ENCODE measurements at regions not wholly inside any gene's neighbourhood (a gene's known extent, or its start where the extent isn't known, plus 50 kb on each side); places are given as distances from the start of the nearest gene placed in this dataset.
"Not testable (repeated sequence)": the region's sequence is repeated elsewhere in the genome, so short reads cannot be mapped to it uniquely, and the experiment has no call there.

- DNase-seq (ENCODE audit: low spot score) = peak; percentile 24
Measured at GRCh38 chr2:146412625-146413024, 1432.2 kb upstream of the ACVR2A start.

GRCh38 chr2:146405402-146406309 lies 1439.2 kb upstream of the ACVR2A start:
- DNase-seq (ENCODE audit: low spot score) = not testable (repeated sequence)

DNA sequence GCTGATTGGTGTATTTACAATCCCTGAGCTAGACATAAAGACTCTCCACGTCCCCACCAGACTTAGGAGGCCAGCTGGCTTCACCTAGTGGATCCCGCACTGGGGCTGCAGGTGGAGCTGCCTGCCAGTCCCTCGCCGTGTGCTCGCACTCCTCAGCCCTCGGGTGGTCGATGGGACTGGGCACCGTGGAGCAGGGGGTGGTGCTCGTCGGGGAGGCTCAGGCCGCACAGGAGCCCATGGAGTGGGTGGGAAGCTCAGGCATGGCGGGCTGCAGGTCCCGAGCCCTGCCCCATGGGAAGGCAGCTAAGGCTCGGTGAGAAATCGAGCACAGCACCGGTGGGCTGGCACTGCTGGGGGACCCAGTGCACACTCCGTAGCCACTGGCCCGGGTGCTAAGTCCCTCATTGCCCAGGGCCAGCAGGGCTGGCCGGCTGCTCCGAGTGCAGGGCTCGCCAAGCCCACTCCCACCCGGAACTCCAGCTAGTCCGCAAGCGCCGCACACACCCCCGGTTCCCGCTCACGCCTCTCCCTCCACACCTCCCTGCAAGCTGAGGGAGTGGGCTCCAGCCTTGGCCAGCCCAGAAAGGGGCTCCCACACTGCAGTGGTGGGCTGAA lies 1441.2 kb upstream of the ACVR2A start:
- DNase-seq (ENCODE audit: low spot score) = not testable (repeated sequence)

GRCh38 chr2:146392631-146393030 lies 1452.2 kb upstream of the ACVR2A start:
- DNase-seq (ENCODE audit: low spot score) = no peak

GRCh38 chr2:146392186-146392585 lies 1452.6 kb upstream of the ACVR2A start:
- no peak for DNase-seq (ENCODE audit: low spot score)

DNA sequence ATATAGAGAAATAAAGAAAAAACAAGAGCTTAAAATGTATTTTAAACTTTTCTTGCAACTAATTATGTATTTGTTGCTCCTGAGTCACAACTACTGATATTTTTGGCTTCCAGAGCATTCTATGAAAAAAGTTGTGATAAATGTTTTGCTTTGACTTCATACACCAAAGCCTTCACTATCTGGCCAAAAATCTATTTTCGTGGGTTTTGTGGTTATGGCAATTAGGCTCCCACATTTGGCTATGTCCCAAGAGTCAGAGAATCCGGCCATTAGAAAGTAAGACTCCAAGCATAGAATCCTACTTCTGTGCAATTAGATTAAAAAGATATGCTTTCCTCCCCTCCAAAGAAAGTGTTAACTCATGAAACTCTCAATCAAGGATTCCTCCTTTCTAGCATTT lies 1456.1 kb upstream of the ACVR2A start:
- no peak for DNase-seq (ENCODE audit: low spot score)

DNA sequence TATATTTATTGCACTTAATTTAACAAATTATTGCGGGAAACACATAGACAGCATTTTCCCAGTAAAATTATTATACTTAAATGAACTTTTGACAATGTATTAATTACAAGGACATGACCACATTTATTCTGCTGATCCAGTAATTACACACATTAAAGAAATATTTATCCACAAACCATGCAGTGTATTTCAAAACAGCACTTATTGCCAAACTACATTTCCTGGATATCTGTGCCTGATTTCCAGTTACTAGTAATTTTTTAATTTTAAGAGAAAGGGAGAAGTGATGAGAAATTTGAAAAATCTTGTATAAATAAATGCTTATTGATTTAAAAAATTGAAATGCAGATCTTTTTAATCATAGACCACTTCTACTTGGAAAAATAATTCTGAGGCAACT lies 1458.7 kb upstream of the ACVR2A start:
- DNase-seq (ENCODE audit: low spot score) = no peak

GRCh38 chr2:146385031-146385430 lies 1459.8 kb upstream of the ACVR2A start:
- DNase-seq (ENCODE audit: low spot score) = no peak

DNA sequence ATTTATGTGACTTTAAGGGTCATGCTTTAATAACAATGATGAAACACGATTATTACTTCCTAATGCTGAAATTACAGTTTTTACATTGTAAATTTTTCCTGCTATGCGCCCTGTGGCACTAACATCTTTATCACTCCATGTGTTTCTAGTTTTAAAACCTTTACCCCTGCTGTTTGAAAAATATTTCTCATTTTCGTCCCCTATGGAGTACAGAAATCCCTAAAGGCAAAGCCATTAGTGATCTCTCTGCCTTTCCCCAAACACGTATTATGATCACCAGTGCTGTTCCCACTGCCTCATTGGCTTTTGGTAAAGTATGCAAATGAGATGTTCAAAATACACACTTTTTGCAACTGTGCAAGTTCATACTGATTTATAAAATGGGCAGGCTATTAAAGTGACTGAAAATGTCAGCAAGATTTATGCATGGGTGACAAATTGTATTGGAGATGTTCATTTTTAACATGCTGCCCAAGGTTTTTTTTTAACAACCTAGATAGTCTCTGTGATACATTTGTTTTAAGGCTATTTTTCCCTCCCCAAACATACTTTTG lies 1468.2 kb upstream of the ACVR2A start:
- DNase-seq (ENCODE audit: low spot score) = no peak

DNA sequence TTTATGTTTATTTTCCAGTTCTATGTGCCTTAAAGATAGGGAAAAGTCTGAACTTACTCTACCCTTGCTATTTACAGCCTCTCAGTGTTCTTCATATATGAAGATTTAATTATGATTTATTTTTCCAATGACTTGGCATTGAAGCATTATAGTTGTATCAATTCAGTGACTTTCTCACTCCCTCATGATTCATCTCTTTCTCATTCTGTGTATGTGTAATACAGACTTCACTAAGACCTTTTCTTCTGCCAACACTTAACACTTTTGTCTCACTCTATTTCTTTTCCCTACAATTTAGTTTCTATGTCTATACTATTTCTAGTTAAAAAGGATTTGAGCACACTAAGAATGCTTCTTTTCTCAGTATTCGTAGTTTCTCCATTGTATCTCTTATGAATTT lies 1470.3 kb upstream of the ACVR2A start:
- DNase-seq (ENCODE audit: low spot score) = no peak

- DNase-seq (ENCODE audit: low spot score) = not testable (repeated sequence)
Measured at GRCh38 chr2:146371364-146371763, 1473.5 kb upstream of the ACVR2A start.

DNA sequence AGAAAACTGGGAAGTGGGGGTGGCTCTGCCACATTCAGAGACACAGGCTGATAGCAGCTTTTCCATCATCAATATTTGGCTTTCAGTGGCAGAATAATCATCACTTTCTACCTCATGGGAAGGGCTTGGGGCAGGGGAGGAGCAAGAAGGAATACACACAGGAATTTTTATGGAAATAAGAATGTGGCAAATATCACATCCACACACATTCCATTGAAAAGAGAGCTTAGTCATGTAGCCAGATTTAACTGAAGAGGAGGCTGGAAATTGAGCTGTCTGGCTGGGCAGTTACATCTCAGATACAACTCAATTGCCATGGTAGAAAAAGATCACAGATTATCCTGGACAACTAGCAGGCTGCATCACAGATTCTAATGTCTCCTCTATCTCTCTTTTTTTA lies 1474.0 kb upstream of the ACVR2A start:
- DNase-seq (ENCODE audit: low spot score) = no peak

- no peak for DNase-seq (ENCODE audit: low spot score)
Measured at GRCh38 chr2:146366276-146366675, 1478.6 kb upstream of the ACVR2A start.

- no peak for DNase-seq (ENCODE audit: low spot score)
Measured at GRCh38 chr2:146365041-146365440, 1479.8 kb upstream of the ACVR2A start.

DNA sequence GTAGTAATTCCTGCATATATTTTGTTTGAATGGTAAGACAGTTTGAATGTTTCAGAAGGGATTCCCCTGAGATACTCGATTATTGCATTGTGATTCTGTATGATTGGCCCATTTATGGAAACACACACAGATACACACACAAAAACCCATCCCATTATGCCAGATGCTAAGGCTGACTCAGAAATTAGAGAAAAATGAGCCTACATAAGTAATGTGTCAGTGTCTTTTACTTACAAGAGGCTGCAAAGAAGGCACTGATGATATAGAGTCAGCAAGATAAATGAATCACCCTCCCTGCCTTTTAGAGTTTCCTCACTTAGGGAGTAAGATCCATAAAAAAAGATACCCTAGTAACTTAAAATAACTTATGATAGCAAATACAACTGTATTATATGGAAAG lies 1481.1 kb upstream of the ACVR2A start:
- DNase-seq (ENCODE audit: low spot score) = no peak

DNA sequence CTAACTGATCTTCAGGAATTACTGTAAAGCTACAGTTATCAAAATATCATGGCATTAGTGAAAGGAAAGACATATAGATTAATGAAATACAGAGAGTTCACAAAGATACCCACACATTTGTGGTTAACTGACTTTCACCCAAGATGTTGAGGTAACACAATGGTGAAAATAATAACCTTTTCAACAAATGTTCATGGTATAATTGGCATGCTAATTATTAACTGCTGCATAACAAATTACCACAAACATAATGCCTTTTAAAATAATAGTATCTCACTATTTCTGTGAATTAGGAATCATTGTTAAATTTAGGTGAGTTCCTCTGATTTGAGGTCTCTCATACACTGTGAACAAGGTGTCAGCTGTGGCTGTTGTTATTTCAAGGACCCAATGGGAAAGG lies 1493.1 kb upstream of the ACVR2A start:
- no peak for DNase-seq (ENCODE audit: low spot score)

- DNase-seq (ENCODE audit: low spot score) = no peak
Measured at GRCh38 chr2:146349334-146349733, 1495.5 kb upstream of the ACVR2A start.

DNA sequence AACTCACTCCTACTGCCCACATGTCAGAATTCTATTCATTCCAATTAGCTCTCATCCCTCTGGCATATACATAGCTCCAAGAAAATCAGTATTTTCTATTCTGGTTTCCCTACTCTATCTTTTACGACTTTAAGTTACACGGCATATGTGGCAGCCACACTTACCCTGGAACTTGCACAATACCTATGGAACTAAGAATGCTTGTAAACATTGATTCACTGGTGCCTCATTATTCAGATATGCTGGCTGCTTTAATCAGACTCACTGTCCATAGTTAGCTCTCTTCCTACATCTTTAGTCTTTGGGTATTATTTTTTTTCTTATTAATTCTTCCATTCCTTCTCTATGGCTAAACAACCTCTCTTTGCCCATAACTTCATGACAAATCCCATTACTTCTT lies 1519.9 kb upstream of the ACVR2A start:
- no peak for DNase-seq (ENCODE audit: low spot score)

DNA sequence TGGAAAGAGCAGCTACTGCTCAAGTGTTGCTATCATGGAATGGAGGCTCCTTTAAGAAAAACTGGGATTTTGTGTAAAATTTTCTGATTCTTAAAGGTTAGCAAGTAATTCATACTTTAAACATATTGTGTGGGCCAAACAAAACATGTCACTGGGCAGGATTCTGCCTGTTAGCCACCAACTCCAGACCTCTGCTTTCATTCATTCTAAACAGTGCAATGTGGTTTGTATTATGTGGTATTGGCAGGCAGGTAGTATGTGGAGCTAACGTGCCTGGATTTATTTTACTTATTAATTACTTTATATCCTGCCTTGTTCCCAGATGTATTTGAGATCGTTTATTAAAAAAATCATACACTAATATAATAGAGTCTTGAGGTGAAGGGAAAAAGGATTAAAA lies 1521.3 kb upstream of the ACVR2A start:
- DNase-seq (ENCODE audit: low spot score) = no peak

DNA sequence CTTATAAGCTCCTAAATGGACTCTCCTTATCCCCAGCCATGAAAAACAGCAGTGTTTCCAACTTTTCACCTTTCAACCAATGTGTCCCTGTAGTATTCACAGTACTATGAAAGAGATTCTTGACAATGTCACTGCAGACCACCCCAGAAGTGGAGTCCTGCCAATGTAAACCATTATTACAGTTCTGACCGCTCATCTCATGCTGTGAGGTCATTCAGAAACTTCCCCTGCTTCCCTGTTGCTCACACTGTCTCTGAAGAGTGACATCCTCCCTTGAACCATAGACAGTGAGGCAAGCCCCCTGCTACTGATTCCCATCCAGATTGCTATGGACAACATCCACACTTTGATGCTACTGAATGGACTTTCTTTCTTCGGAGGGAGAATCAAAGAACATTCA lies 1523.7 kb upstream of the ACVR2A start:
- DNase-seq (ENCODE audit: low spot score) = peak; percentile 9

GRCh38 chr2:146317959-146318358 lies 1526.9 kb upstream of the ACVR2A start:
- no peak for DNase-seq (ENCODE audit: low spot score)

GRCh38 chr2:146312899-146313298 lies 1531.9 kb upstream of the ACVR2A start:
- no peak for DNase-seq (ENCODE audit: low spot score)

DNA sequence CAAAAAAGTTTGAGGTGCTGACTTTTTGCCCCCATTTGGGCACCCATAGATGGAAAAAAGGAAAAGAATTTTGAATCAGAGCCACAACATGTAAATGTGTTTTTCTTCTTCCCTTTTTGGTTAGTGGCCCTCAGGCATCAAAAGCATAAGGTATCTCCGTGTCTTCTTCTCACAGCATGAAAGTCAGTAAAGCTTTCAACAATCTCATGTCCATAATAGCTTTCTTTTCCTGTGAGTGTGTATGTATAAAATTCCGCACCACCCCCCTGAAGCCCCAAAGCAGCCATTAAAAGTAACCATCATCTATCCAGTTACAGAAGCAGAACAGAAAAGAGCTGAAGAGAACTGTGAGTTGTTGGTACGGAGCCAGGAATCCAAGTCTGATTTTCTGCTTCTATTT lies 1539.7 kb upstream of the ACVR2A start:
- DNase-seq (ENCODE audit: low spot score) = no peak

All from iPS-NIHi11 (cell line).